GM13977 (cell line): ENCODE measurements at regions not wholly inside any gene's neighbourhood (a gene's known extent, or its start where the extent isn't known, plus 50 kb on each side); places are given as distances from the start of the nearest gene placed in this dataset.

ENCODE experiments used
- DNase-seq: peaks from one replicate; pipeline ENCODE4 v3.0.0; 2012; ENCODE audit warnings: low spot score
- CTCF ChIP-seq: IDR thresholded peaks from 2 replicates; pipeline ENCODE4 v1.5.1; 2012; ENCODE audit warnings: mild to moderate bottlenecking, control low read depth; ENCODE audit not compliant: insufficient read depth; ENCODE audit errors: extremely low read depth, missing control alignments
- in situ Hi-C: fragments of 300-500 bp; cut with MboI; formaldehyde crosslinking; loops from one replicate; pipeline ENCODE4 v1.12.0; 2022; ENCODE audit warnings: low sequenced_read_pairs, low pct_unique_long_range_greater_than_20kb, mixed read lengths, inconsistent platforms; ENCODE audit not compliant: unreplicated experiment

GRCh38 chr10:4766454-4766853, 59.6 kb upstream of the AKR1E2 start:
- no peak for DNase-seq
- TF ChIP-seq CTCF = no peak
- in situ Hi-C loops = no loop called here

- TF ChIP-seq CTCF = no peak
- in situ Hi-C loops = no loop called here
- DNase-seq = no peak
These were observed 60.6 kb upstream of the AKR1E2 start for GRCh38 chr10:4765428-4765827.

GRCh38 chr10:4763960-4764428, 62.0 kb upstream of the AKR1E2 start:
- no peak for DNase-seq
- in situ Hi-C loops = no loop called here

GRCh38 chr10:4763513-4763912, 62.5 kb upstream of the AKR1E2 start:
- TF ChIP-seq CTCF = no peak
- in situ Hi-C loops = no loop called here
- no peak for DNase-seq

More at GRCh38 chr10:4763960-4764428, 62.0 kb upstream of the AKR1E2 start:
- no peak for TF ChIP-seq CTCF

GRCh38 chr10:4758256-4758655, 67.8 kb upstream of the AKR1E2 start:
- no peak for DNase-seq
- TF ChIP-seq CTCF = no peak
- in situ Hi-C loops = no loop called here

GRCh38 chr10:4755286-4755989, 70.6 kb upstream of the AKR1E2 start:
- in situ Hi-C loops = no loop called here
- DNase-seq = no peak
- TF ChIP-seq CTCF = no peak
